OCI-LY1 (cell line): ENCODE measurements at regions not wholly inside any gene's neighbourhood (a gene's known extent, or its start where the extent isn't known, plus 50 kb on each side); places are given as distances from the start of the nearest gene placed in this dataset.

ENCODE experiments used
- H2AFZ ChIP-seq: fragments of 200-600 bp; sonication (generic), shearing (Covaris generic); 2 replicates; pipeline ENCODE4 v1.6.0; 2014; ENCODE audit warnings: antibody characterized with exemption, mild to moderate bottlenecking, low read length
- H3F3A ChIP-seq: fragments of 200-600 bp; sonication (generic), shearing (Covaris generic); 2 replicates; pipeline ENCODE4 v1.6.0; 2014; ENCODE audit warnings: mild to moderate bottlenecking, antibody characterized with exemption, low read length, moderate library complexity; ENCODE audit not compliant: insufficient read depth
- H3K27ac ChIP-seq: fragments of 200-600 bp; sonication (generic); 2 replicates; pipeline ENCODE4 v1.5.1; 2014; ENCODE audit warnings: low read length, mixed run types, mild to moderate bottlenecking, low read depth; ENCODE audit not compliant: poor library complexity, severe bottlenecking
- H3K27me3 ChIP-seq: fragments of 200-600 bp; sonication (generic); 2 replicates; pipeline ENCODE4 v1.6.0; 2014; ENCODE audit warnings: antibody characterized with exemption, mild to moderate bottlenecking, low read length, moderate library complexity; ENCODE audit not compliant: insufficient read depth
- H3K36me3 ChIP-seq: fragments of 200-600 bp; sonication (generic); 2 replicates; pipeline ENCODE4 v1.6.1; 2014; ENCODE audit warnings: mild to moderate bottlenecking, antibody characterized with exemption, low read length, moderate library complexity, mixed read lengths; ENCODE audit not compliant: insufficient read depth
- H3K4me1 ChIP-seq: fragments of 200-600 bp; sonication (generic); 2 replicates; pipeline ENCODE4 v1.5.1; 2014; ENCODE audit warnings: mild to moderate bottlenecking, low read length, moderate library complexity; ENCODE audit not compliant: insufficient read depth, severe bottlenecking
- H3K4me2 ChIP-seq: fragments of 200-600 bp; sonication (generic), shearing (Covaris generic); 2 replicates; pipeline ENCODE4 v1.6.1; 2014; ENCODE audit warnings: low read length
- H3K4me3 ChIP-seq: fragments of 200-600 bp; sonication (generic); 2 replicates; pipeline ENCODE4 v1.5.1; 2014; ENCODE audit warnings: low read length, low read depth, mild to moderate bottlenecking, mixed read lengths; ENCODE audit not compliant: poor library complexity, severe bottlenecking
- H3K79me2 ChIP-seq: fragments of 200-600 bp; shearing (Covaris generic); 2 replicates; pipeline ENCODE4 v1.6.1; 2016; ENCODE audit warnings: mixed run types, low read length, mixed read lengths; ENCODE audit not compliant: insufficient read depth
- H3K9ac ChIP-seq: fragments of 200-600 bp; sonication (generic), shearing (Covaris generic); 2 replicates; pipeline ENCODE4 v1.6.1; 2014; ENCODE audit warnings: mild to moderate bottlenecking, low read length, mixed read lengths
- H3K9me2 ChIP-seq: fragments of 200-600 bp; sonication (generic), shearing (Covaris generic); 2 replicates; pipeline ENCODE4 v1.6.1; 2014; ENCODE audit warnings: low read depth, mild to moderate bottlenecking, low read length, mixed read lengths
- H3K9me3 ChIP-seq: fragments of 200-600 bp; shearing (Covaris generic); 2 replicates; pipeline ENCODE4 v1.6.1; 2014; ENCODE audit warnings: low read length, mixed read lengths
- H4K20me1 ChIP-seq: fragments of 200-600 bp; sonication (generic), shearing (Covaris generic); 2 replicates; pipeline ENCODE4 v1.6.0; 2016; ENCODE audit warnings: mild to moderate bottlenecking, low read length; ENCODE audit not compliant: insufficient read depth
- CTCF ChIP-seq: fragments of 200-600 bp; sonication (generic), shearing (Covaris generic); IDR thresholded peaks from 2 replicates; pipeline ENCODE4 v1.5.1; 2017; ENCODE audit warnings: mild to moderate bottlenecking, antibody characterized with exemption, low read length, moderate library complexity, mixed read lengths
- EZH2 ChIP-seq: fragments of 200-600 bp; sonication (generic), shearing (Covaris generic); IDR thresholded peaks from 2 replicates; pipeline ENCODE4 v1.8.0; 2017; ENCODE audit warnings: borderline replicate concordance, mixed run types, mild to moderate bottlenecking, antibody characterized with exemption, low read length, moderate library complexity, mixed read lengths

DNA sequence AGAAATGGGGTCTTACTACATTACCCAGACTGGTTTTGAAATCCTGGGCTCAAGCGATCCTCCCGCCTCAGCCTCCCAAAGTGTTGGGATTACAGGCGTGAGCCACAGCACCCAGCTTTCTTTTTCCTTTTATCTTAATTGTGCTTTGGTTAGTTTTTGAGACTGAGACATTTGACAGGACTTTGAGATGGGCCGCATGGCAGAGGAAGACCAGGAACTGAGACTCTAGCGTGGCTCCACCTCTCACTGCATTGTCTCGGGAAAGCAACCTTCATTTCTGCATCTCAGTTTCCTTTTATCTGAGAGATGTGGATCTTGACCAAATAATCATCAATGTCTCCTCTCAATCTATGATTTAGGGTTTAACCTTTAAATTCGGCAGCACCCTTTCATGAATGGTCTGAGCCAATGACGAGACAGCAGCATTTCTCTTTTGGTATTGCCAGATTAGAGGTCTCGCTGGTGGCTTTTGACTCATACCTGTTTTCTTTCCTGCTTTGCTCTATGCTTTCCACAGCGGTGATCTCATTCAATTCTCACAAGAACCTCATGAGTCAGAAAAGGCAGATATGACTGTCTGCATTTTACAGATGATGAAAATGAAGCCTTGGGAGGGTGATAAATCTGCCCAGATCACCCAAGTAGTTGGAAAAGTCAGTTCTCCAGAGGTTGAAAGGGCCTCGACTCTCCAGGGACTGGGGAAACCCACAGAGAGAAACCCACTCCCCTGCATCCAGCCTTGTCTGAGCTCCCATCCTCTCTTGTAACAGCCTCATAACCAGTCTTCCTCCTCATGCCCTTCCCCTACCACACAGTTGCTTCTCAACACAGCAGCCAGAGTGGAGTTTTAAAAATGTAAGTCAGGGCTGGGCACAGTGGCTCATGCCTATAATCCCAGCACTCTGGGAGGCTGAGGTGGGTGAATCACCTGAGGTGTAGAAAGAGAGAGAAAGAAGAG is 84.8 kb upstream of the FOXB1 start:
- Histone ChIP-seq H4K20me1 (no peaks in the 10 kb centered on the region), H2AFZ (no peak overlapping the region), H3K9ac (no peak overlapping the region), H3K4me2 (no peak overlapping the region), H3K9me3 (no peaks in the 10 kb centered on the region), H3K79me2 (no peaks in the 10 kb centered on the region), H3K27me3 (no peaks in the 10 kb centered on the region), H3K9me2 (no peaks in the 10 kb centered on the region), H3K36me3 (no peaks in the 10 kb centered on the region), H3K27ac (no peak overlapping the region), H3K4me1 (no peaks in the 10 kb centered on the region), H3K4me3 (no peak overlapping the region), H3F3A (no peaks in the 10 kb centered on the region)
- TF ChIP-seq EZH2 (no peak), CTCF (no peak)

DNA sequence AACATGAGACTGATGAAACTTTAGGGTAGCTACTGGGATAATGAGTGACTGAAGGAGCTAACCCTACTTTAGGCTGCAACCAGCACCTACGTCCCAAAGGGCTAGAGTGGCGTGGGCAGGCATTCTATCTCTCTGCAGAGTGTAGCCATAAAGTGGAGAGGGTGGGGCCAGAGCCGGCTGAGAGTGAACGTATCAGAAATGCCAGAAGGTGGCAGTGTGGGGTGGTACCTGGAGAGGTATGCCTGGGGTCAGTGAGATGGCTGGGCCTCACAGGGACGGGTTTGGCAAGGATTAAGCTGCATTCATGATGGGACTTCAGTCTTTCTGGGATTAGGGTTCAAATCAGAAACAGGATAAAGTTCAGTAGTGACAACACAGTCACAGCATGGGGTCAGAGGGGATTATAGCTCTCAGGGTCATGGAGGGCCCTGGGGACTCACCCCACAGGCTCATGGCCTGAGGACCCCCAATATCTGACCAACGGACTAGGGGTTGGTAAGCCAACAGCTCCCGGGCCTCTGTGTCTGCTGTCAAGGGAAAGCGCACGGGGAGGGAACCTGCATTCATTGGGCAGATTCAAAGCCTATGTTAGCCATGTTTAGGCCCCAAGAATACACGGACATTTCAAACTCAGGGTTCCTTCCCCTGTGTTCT is 86.5 kb upstream of the FOXB1 start:
- Histone ChIP-seq H3K79me2 (no peaks in the 10 kb centered on the region), H4K20me1 (no peaks in the 10 kb centered on the region), H3K4me2 (no peak overlapping the region), H3K27ac (no peak overlapping the region), H3K4me3 (no peak overlapping the region), H3F3A (no peaks in the 10 kb centered on the region), H3K27me3 (no peaks in the 10 kb centered on the region), H3K9ac (no peak overlapping the region), H3K4me1 (no peaks in the 10 kb centered on the region), H3K36me3 (no peaks in the 10 kb centered on the region), H2AFZ (no peak overlapping the region), H3K9me2 (no peaks in the 10 kb centered on the region), H3K9me3 (no peaks in the 10 kb centered on the region)
- TF ChIP-seq CTCF = peak; percentile 70
- TF ChIP-seq EZH2 = no peak

DNA sequence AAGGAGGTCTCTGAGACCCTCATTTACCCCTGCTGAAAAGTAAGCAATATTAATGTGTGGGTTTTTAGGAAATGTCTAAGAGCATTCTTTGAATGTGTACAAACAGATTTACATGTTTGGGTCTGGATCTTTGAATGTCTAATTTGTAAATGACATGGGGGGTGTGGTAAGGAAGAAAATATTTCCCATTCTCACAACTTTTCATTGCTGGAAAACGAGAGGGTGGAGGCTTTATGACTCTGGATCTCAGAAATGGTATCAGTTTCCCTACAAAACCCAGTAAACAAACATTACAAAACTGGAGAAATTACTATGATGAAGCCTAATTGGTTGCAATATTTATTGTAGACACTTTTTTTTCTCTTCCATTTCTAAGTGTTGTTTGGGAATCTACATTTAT is 98.1 kb upstream of the FOXB1 start:
- H3K9me3 ChIP-seq = no peaks in the 10 kb centered on the region
- no peaks in the 10 kb centered on the region for H3K36me3 ChIP-seq
- no peaks in the 10 kb centered on the region for H3K79me2 ChIP-seq
- H3K9me2 ChIP-seq = no peaks in the 10 kb centered on the region
- no peaks in the 10 kb centered on the region for H3K27me3 ChIP-seq
- no peak overlapping the region for H3K4me2 ChIP-seq
- H3K4me1 ChIP-seq = no peaks in the 10 kb centered on the region
- no peak overlapping the region for H3K4me3 ChIP-seq
- no peaks in the 10 kb centered on the region for H3F3A ChIP-seq
- H3K27ac ChIP-seq = no peak overlapping the region
- no peak for TF ChIP-seq EZH2
- no peak for TF ChIP-seq CTCF
- H3K9ac ChIP-seq = no peak overlapping the region
- H4K20me1 ChIP-seq = no peaks in the 10 kb centered on the region
- H2AFZ ChIP-seq = no peak overlapping the region
